Vagina (tissue), 2 donors: ENCODE measurements at regions not wholly inside any gene's neighbourhood (a gene's known extent, or its start where the extent isn't known, plus 50 kb on each side); places are given as distances from the start of the nearest gene placed in this dataset.

Experiments used
- DNase-seq, 2 donors: peaks; one replicate each; pipeline ENCODE4 v3.0.0-alpha.2; 2017; ENCODE audit errors: extremely low spot score in 2 of 2
- H3K27ac ChIP-seq: fragments of 200-600 bp; sonication (generic); one replicate; pipeline ENCODE4 v1.5.1; 2019
- H3K27me3 ChIP-seq: fragments of 200-600 bp; sonication (generic); one replicate; pipeline ENCODE4 v1.5.1; 2019
- H3K36me3 ChIP-seq, 2 donors: fragments of 200-600 bp; sonication (generic); one replicate each; pipeline ENCODE4 v1.5.1; 2017 to 2019
- H3K4me1 ChIP-seq: fragments of 200-600 bp; sonication (generic); one replicate; pipeline ENCODE4 v1.5.1; 2019
- H3K4me3 ChIP-seq, 2 donors: fragments of 200-600 bp; sonication (generic); 1 replicate in 1 of 2; 2 replicates in 1 of 2; pipeline ENCODE4 v1.5.1; 2016 to 2019
- H3K9me3 ChIP-seq: fragments of 200-600 bp; sonication (generic); one replicate; pipeline ENCODE4 v1.5.1; 2019
- CTCF ChIP-seq, 3 experiments: fragments of 450-650 bp in 2 of 3; fragments of 200-600 bp in 1 of 3; sonication (generic) in 1 of 3; IDR thresholded peaks; one replicate each; pipeline ENCODE4 v1.5.1; 2017 to 2019; ENCODE audit warnings: antibody characterized with exemption in 3 of 3, mild to moderate bottlenecking in 2 of 3, moderate library complexity in 2 of 3
- POLR2A ChIP-seq, 2 donors: fragments of 450-650 bp; IDR thresholded peaks; one replicate each; pipeline ENCODE4 v1.6.1; 2017; ENCODE audit warnings: antibody characterized with exemption in 2 of 2, mild to moderate bottlenecking in 2 of 2, moderate library complexity in 2 of 2
- POLR2AphosphoS5 ChIP-seq, 2 donors: sonication (generic); formaldehyde crosslinking; IDR thresholded peaks; one replicate each; pipeline ENCODE4 v1.9.0; 2017; ENCODE audit warnings: antibody characterized with exemption in 2 of 2, mild to moderate bottlenecking in 2 of 2, low read depth in 1 of 2; ENCODE audit not compliant: insufficient read depth in 1 of 2
- intact Hi-C: fragments of 100-400 bp; cut with DNase I; formaldehyde crosslinking; loops from one replicate; pipeline ENCODE4 v1.15.1; 2023

- no peak for DNase-seq
- no peaks in the 10 kb centered on the region for H3K9me3 ChIP-seq
- intact Hi-C loops, result no loop called here
- no peaks in the 10 kb centered on the region for H3K27me3 ChIP-seq
- H3K27ac ChIP-seq, result no peak overlapping the region
- no peaks in the 10 kb centered on the region for H3K4me1 ChIP-seq
- no peak for TF ChIP-seq CTCF (IDR thresholded peaks at IDR 0.05)
- TF ChIP-seq POLR2AphosphoS5 (IDR thresholded peaks at IDR 0.05; ENCODE audit: insufficient read depth in 1 of 2, low read depth in 1 of 2), result no peak
- no peak for TF ChIP-seq POLR2A (IDR thresholded peaks at IDR 0.05)
- no peaks in the 10 kb centered on the region for H3K36me3 ChIP-seq
- no peak overlapping the region for H3K4me3 ChIP-seq
These were observed 1324.1 kb downstream of the CDH8 start for GRCh38 chr16:60712144-60712543.

- H3K4me1 ChIP-seq, result no peaks in the 10 kb centered on the region
- no peak overlapping the region for H3K4me3 ChIP-seq
- H3K9me3 ChIP-seq, result no peaks in the 10 kb centered on the region
- intact Hi-C loops, result no loop called here
- no peak for DNase-seq
- H3K27ac ChIP-seq, result no peak overlapping the region
- no peak for TF ChIP-seq CTCF (IDR thresholded peaks at IDR 0.05)
- TF ChIP-seq POLR2A (IDR thresholded peaks at IDR 0.05), result no peak
- TF ChIP-seq POLR2AphosphoS5 (IDR thresholded peaks at IDR 0.05; ENCODE audit: insufficient read depth in 1 of 2, low read depth in 1 of 2), result no peak
- no peaks in the 10 kb centered on the region for H3K27me3 ChIP-seq
- no peaks in the 10 kb centered on the region for H3K36me3 ChIP-seq
These were observed 1331.5 kb downstream of the CDH8 start for GRCh38 chr16:60704726-60705125.

- TF ChIP-seq POLR2AphosphoS5 (IDR thresholded peaks at IDR 0.05; ENCODE audit: insufficient read depth in 1 of 2, low read depth in 1 of 2) (no peak), CTCF (IDR thresholded peaks at IDR 0.05) (no peak), POLR2A (IDR thresholded peaks at IDR 0.05) (no peak)
- no peak for DNase-seq
- Histone ChIP-seq H3K27ac (no peak overlapping the region), H3K27me3 (no peaks in the 10 kb centered on the region), H3K36me3 (no peaks in the 10 kb centered on the region), H3K9me3 (no peaks in the 10 kb centered on the region), H3K4me3 (no peak overlapping the region), H3K4me1 (no peaks in the 10 kb centered on the region)
- intact Hi-C loops, result no loop called here
These were observed 1333.1 kb downstream of the CDH8 start for GRCh38 chr16:60703096-60703495.

GRCh38 chr16:60686824-60687223 lies 1349.4 kb downstream of the CDH8 start:
- Histone ChIP-seq H3K4me3 (no peak overlapping the region), H3K9me3 (no peaks in the 10 kb centered on the region), H3K36me3 (no peaks in the 10 kb centered on the region), H3K27me3 (no peaks in the 10 kb centered on the region), H3K27ac (no peak overlapping the region), H3K4me1 (no peaks in the 10 kb centered on the region)
- TF ChIP-seq CTCF (IDR thresholded peaks at IDR 0.05) (no peak), POLR2A (IDR thresholded peaks at IDR 0.05) (no peak), POLR2AphosphoS5 (IDR thresholded peaks at IDR 0.05; ENCODE audit: insufficient read depth in 1 of 2, low read depth in 1 of 2) (no peak)
- DNase-seq, result no peak
- intact Hi-C loops, result no loop called here

DNA sequence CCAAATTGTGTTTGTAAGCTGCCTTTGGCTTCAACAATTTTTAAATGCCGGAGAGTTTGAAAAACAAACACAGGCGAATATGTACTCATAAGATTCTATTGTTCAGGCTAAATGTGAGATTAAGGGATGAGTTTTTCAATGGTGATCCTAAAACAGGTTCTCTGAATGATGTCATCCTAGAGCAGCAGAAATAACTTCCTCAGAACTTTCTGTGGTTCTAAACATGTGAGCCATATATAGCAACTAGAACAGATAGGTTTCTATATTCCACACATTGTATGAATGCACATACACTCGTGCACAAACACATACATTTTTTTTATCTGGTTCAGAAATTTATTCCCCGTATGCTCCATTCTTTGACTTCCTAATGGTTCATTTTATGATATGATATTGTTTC lies 1352.2 kb downstream of the CDH8 start:
- Histone ChIP-seq H3K27ac (no peak overlapping the region), H3K36me3 (no peaks in the 10 kb centered on the region), H3K4me3 (no peak overlapping the region), H3K9me3 (no peaks in the 10 kb centered on the region), H3K27me3 (no peaks in the 10 kb centered on the region), H3K4me1 (no peaks in the 10 kb centered on the region)
- intact Hi-C loops, result no loop called here
- DNase-seq, result no peak
- TF ChIP-seq POLR2AphosphoS5 (IDR thresholded peaks at IDR 0.05; ENCODE audit: insufficient read depth in 1 of 2, low read depth in 1 of 2) (no peak), POLR2A (IDR thresholded peaks at IDR 0.05) (no peak), CTCF (IDR thresholded peaks at IDR 0.05) (no peak)
